ENCODE measurements at regions not wholly inside any gene's neighbourhood (a gene's known extent, or its start where the extent isn't known, plus 50 kb on each side); places are given as distances from the start of the nearest gene placed in this dataset.

DNA sequence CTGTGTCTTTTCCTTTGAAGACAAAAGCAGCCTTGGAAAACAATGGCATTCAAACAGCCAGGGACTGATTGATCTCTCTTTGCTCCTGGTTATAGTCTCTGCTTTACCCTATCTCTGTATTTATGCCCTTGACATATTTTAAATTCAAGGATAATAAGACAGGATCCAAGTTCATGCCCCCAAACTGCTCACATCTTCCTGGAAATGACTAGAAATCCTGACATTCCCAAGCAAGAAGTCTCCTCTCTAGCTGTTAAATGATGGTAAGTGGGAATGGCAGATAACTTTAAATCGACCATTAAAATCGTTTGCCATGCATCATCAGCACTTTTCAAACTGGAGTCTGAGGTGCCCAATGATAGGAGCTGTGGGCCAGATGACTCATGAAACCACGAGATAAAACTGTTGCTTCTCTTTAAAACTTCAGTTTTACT lies 435.6 kb downstream of the FOXO1 start:
- no peak overlapping the region for H3K4me3 ChIP-seq (ENCODE audit: insufficient read length, low read depth)
- no peak overlapping the region for H3K9ac ChIP-seq (ENCODE audit: insufficient read length, low read depth)
- DNase-seq (ENCODE audit: low read depth, low spot score) = no peak
- no peaks in the 10 kb centered on the region for H3K27me3 ChIP-seq (ENCODE audit: insufficient read depth, insufficient read length)
- TF ChIP-seq SUZ12 (IDR thresholded peaks at IDR 0.05; ENCODE audit: extremely low read depth, insufficient read depth, insufficient read length) = no peak
- H3K36me3 ChIP-seq (ENCODE audit: insufficient read depth, insufficient read length, low read length) = no peaks in the 10 kb centered on the region
- H3K9me3 ChIP-seq (ENCODE audit: insufficient read depth, low read length) = no peaks in the 10 kb centered on the region
- no peaks in the 10 kb centered on the region for H3K4me1 ChIP-seq (ENCODE audit: insufficient read depth, insufficient read length)

DNA sequence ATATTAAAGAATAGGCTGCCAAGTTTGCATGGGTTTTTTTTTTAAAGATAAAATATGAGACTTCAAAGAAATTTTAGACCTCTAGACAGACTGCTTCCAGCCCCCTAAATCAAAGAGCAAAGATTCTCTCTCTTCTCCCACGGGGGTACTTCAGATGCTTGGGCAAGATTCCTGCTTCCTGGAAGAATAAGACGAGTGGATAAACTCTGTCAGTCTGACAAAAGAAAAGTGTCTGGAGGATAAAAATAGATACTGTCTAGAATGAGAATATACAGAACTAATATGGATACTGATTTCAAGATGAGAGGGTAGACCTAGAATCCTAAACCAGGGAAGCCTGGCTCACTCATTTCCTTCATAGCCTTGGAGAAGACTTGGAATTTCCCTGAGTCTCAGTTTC lies 435.1 kb downstream of the FOXO1 start:
- Histone ChIP-seq H3K27me3 (ENCODE audit: insufficient read depth, insufficient read length) (no peaks in the 10 kb centered on the region), H3K9ac (ENCODE audit: insufficient read length, low read depth) (no peak overlapping the region), H3K9me3 (ENCODE audit: insufficient read depth, low read length) (no peaks in the 10 kb centered on the region), H3K4me1 (ENCODE audit: insufficient read depth, insufficient read length) (no peaks in the 10 kb centered on the region), H3K36me3 (ENCODE audit: insufficient read depth, insufficient read length, low read length) (no peaks in the 10 kb centered on the region), H3K4me3 (ENCODE audit: insufficient read length, low read depth) (no peak overlapping the region)
- DNase-seq (ENCODE audit: low read depth, low spot score) = no peak
- no peak for TF ChIP-seq SUZ12 (IDR thresholded peaks at IDR 0.05; ENCODE audit: extremely low read depth, insufficient read depth, insufficient read length)
- TF ChIP-seq YY1 (IDR thresholded peaks at IDR 0.05; ENCODE audit: insufficient read depth, insufficient read length) = no peak
- no peak for TF ChIP-seq ZNF274 (IDR thresholded peaks at IDR 0.05; ENCODE audit: low read depth, low read length)

DNA sequence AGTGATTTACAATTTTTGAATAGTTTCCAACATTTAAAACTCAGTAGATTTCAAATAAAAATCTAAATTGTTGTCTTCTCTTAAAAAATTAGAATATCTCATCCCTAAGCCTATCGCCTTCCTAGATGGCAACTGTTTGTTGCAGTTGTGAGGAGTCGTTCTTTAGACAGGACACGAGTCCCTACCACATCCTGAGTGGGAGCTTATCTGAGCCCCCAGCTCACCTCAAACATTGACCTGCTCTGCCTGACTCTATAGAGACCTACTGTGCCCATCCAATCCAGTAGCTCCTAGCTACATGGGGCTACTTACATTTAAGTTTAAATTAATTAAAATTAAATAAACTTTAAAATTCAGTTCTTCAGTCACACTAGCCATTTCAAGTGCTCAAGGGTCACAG lies 434.7 kb downstream of the FOXO1 start:
- Histone ChIP-seq H3K27me3 (ENCODE audit: insufficient read depth, insufficient read length) (no peaks in the 10 kb centered on the region), H3K9me3 (ENCODE audit: insufficient read depth, low read length) (no peaks in the 10 kb centered on the region), H3K9ac (ENCODE audit: insufficient read length, low read depth) (no peak overlapping the region), H3K36me3 (ENCODE audit: insufficient read depth, insufficient read length, low read length) (no peaks in the 10 kb centered on the region), H3K4me3 (ENCODE audit: insufficient read length, low read depth) (no peak overlapping the region), H3K4me1 (ENCODE audit: insufficient read depth, insufficient read length) (no peaks in the 10 kb centered on the region)
- TF ChIP-seq ZNF274 (IDR thresholded peaks at IDR 0.05; ENCODE audit: low read depth, low read length) = no peak
- TF ChIP-seq YY1 (IDR thresholded peaks at IDR 0.05; ENCODE audit: insufficient read depth, insufficient read length) = no peak
- no peak for TF ChIP-seq SUZ12 (IDR thresholded peaks at IDR 0.05; ENCODE audit: extremely low read depth, insufficient read depth, insufficient read length)
- no peak for DNase-seq (ENCODE audit: low read depth, low spot score)

DNA sequence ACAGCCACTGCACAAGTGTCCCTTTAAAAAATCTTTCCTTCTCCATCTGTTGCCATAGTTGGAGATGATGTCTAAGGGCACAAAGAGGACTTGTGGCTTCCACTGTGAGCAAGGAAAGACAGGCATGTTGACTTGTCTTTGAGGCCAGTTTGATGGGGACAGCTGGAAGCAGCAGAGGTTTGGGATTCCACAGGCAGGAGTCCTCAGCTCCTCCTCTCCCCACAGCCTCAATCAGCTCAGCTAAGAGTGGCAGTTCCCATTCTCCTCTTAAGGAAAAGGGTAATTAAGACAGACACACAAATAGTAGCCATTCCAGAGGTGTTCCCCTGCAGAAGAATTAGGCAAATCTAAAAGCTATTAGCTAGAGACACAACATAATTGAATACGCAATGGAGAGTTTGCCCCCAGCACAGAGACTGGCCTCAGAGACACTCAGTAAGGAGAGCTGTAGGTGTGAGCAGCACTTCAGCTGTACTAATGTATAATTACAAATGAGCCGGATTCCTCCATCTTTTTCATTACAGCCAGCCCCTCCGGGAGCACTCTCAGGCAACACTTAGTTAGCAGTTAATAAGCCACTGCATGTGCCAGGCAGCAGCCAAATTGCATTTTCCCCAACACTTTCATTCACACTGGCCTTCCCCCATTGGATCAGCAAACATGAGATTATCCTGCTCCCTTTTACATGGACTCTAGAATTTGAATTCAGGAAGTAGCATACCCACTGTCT lies 434.0 kb downstream of the FOXO1 start:
- Histone ChIP-seq H3K9me3 (ENCODE audit: insufficient read depth, low read length) (no peaks in the 10 kb centered on the region), H3K27me3 (ENCODE audit: insufficient read depth, insufficient read length) (no peaks in the 10 kb centered on the region), H3K4me1 (ENCODE audit: insufficient read depth, insufficient read length) (no peaks in the 10 kb centered on the region), H3K9ac (ENCODE audit: insufficient read length, low read depth) (no peak overlapping the region), H3K4me3 (ENCODE audit: insufficient read length, low read depth) (no peak overlapping the region), H3K36me3 (ENCODE audit: insufficient read depth, insufficient read length, low read length) (no peaks in the 10 kb centered on the region)
- TF ChIP-seq SUZ12 (IDR thresholded peaks at IDR 0.05; ENCODE audit: extremely low read depth, insufficient read depth, insufficient read length) (no peak), ZNF274 (IDR thresholded peaks at IDR 0.05; ENCODE audit: low read depth, low read length) (no peak), YY1 (IDR thresholded peaks at IDR 0.05; ENCODE audit: insufficient read depth, insufficient read length) (no peak)
- no peak for DNase-seq (ENCODE audit: low read depth, low spot score)

DNA sequence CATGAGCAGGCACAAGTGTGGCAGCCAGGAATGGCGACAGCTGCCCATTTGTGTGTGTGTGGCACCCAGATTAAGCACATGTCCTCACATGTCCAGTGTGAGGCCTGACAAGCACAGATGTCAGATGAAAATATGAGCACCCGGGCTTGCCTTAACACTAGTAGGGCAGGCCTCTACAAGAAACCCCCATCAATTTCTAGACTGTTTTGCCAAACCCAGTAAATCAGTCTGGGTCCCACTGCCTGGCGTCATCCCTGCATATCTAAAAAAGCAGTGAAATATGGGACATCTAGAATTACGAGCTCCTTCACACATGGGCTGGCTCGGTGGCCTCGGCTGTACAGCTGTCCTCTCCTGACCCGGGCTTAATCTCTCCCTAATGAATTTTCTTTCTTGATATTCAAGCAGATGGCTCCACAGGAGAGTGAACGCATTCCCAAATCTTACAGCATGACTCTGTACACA lies 432.7 kb downstream of the FOXO1 start:
- DNase-seq (ENCODE audit: low read depth, low spot score) = no peak
- TF ChIP-seq SUZ12 (IDR thresholded peaks at IDR 0.05; ENCODE audit: extremely low read depth, insufficient read depth, insufficient read length) (no peak), YY1 (IDR thresholded peaks at IDR 0.05; ENCODE audit: insufficient read depth, insufficient read length) (no peak), ZNF274 (IDR thresholded peaks at IDR 0.05; ENCODE audit: low read depth, low read length) (no peak)
- Histone ChIP-seq H3K9ac (ENCODE audit: insufficient read length, low read depth) (no peak overlapping the region), H3K27me3 (ENCODE audit: insufficient read depth, insufficient read length) (no peaks in the 10 kb centered on the region), H3K36me3 (ENCODE audit: insufficient read depth, insufficient read length, low read length) (no peaks in the 10 kb centered on the region), H3K4me1 (ENCODE audit: insufficient read depth, insufficient read length) (no peaks in the 10 kb centered on the region), H3K9me3 (ENCODE audit: insufficient read depth, low read length) (no peaks in the 10 kb centered on the region), H3K4me3 (ENCODE audit: insufficient read length, low read depth) (no peak overlapping the region)

DNA sequence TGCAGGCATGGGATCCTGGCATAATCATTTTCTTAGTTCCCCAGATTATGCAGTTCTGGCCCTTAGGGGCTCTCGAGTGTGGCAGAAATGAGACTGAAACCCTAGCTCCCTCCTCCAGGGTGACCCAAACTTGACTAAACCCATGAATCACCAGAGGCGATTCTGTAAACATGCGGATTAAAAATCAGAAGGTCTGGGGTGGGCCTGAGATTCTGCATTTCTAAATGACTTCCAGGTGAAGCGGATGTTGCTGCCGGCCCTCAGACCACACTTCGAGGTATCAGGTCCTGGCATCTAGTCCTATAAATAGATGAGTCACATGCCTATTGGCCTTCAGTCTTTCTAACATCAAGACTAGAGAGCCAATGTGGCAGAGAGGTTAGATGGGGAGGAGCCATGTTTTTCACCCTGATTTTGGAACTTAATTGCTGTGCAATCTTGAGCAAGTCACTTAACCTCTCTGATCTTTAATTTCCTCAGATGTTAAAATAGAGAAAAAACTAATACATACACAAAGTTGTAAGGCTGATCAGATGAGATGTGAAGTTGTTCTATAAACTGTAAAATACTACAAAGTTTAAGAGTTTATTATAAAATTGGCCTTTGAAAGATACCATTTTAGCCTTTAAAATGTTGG lies 431.2 kb downstream of the FOXO1 start:
- DNase-seq (ENCODE audit: low read depth, low spot score) = no peak
- no peaks in the 10 kb centered on the region for H3K4me1 ChIP-seq (ENCODE audit: insufficient read depth, insufficient read length)
- H3K4me3 ChIP-seq (ENCODE audit: insufficient read length, low read depth) = no peak overlapping the region
- TF ChIP-seq YY1 (IDR thresholded peaks at IDR 0.05; ENCODE audit: insufficient read depth, insufficient read length) (no peak), ZNF274 (IDR thresholded peaks at IDR 0.05; ENCODE audit: low read depth, low read length) (no peak), SUZ12 (IDR thresholded peaks at IDR 0.05; ENCODE audit: extremely low read depth, insufficient read depth, insufficient read length) (no peak)
- no peaks in the 10 kb centered on the region for H3K36me3 ChIP-seq (ENCODE audit: insufficient read depth, insufficient read length, low read length)
- no peaks in the 10 kb centered on the region for H3K9me3 ChIP-seq (ENCODE audit: insufficient read depth, low read length)
- no peak overlapping the region for H3K9ac ChIP-seq (ENCODE audit: insufficient read length, low read depth)
- no peaks in the 10 kb centered on the region for H3K27me3 ChIP-seq (ENCODE audit: insufficient read depth, insufficient read length)

DNA sequence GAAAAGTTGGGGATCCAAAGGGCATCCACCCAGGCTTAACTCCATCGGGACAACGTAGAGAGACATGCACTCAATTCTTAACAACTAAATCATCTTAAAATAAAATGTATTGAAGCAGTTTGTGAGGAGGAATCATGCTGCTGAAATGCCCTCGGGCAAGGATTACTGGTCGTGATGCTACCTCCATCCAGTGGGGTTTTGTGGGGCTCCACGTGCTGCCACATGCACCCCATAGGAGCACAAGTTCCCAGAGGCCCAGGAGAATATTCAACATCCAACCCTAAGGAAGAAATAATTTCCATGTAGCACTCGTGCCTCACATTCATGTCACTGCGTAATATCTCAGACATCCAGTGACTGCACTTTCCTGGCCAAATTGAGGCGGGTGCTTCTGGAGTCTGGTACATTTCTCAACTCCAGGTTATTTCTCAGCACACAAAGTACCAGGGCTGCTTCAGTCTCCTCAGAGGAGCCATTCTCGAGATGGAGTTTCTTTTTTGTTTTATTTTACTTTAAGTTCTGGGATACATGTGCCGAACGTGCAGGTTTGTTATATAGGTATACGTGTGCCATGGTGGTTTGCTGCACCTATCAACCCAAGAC lies 429.8 kb downstream of the FOXO1 start:
- DNase-seq (ENCODE audit: low read depth, low spot score) = no peak

More for the DNA sequence above, 429.8 kb downstream of the FOXO1 start:
- no peaks in the 10 kb centered on the region for H3K36me3 ChIP-seq (ENCODE audit: insufficient read depth, insufficient read length, low read length)
- no peak overlapping the region for H3K4me3 ChIP-seq (ENCODE audit: insufficient read length, low read depth)
- TF ChIP-seq ZNF274 (IDR thresholded peaks at IDR 0.05; ENCODE audit: low read depth, low read length) (no peak), SUZ12 (IDR thresholded peaks at IDR 0.05; ENCODE audit: extremely low read depth, insufficient read depth, insufficient read length) (no peak), YY1 (IDR thresholded peaks at IDR 0.05; ENCODE audit: insufficient read depth, insufficient read length) (no peak)
- no peaks in the 10 kb centered on the region for H3K27me3 ChIP-seq (ENCODE audit: insufficient read depth, insufficient read length)
- H3K9ac ChIP-seq (ENCODE audit: insufficient read length, low read depth) = no peak overlapping the region
- H3K9me3 ChIP-seq (ENCODE audit: insufficient read depth, low read length) = no peaks in the 10 kb centered on the region
- no peaks in the 10 kb centered on the region for H3K4me1 ChIP-seq (ENCODE audit: insufficient read depth, insufficient read length)
